ENCODE measurements at regions not wholly inside any gene's neighbourhood (a gene's known extent, or its start where the extent isn't known, plus 50 kb on each side); places are given as distances from the start of the nearest gene placed in this dataset.

DNA sequence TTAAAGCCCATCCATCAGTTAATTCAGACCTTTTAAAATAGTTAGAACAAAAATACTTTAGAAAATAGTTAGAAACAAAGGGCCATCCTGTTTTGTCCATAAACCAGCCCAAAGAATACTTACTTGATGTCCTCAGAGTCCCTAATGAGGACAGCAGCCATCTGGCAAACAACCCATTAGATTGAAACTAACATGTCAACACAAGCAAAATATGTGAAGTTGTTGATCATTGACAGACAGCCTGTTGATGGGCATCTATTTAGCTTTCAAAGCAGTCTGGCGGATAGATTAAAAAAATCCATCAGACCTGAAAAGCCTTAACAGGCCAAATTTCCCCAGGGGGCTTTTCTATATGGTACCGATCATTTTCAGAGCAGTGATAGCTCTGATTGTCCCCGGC is 154.2 kb upstream of the TSHZ2 start:
- POLR2A ChIA-PET: no interaction called here
- no peak for ATAC-seq
- CTCF ChIA-PET (ENCODE audit: low intra/inter-chr PET ratio, low total read pairs): no interaction called here

More for the DNA sequence above, 154.2 kb upstream of the TSHZ2 start:
- H3K36me3 ChIP-seq (replicated peaks in 1 of 2; ENCODE audit: control insufficient read depth in 1 of 2, insufficient read depth in 2 of 2, low read length in 2 of 2): no peaks in the 10 kb centered on the region
- H3K9me3 ChIP-seq (ENCODE audit: low read length): peaks cover 4% of the 10 kb centered on the region; the same call in 1 of the 2 replicates
- H3K4me3 ChIP-seq (replicated peaks in 1 of 3; ENCODE audit: insufficient read depth in 1 of 3, low read depth in 2 of 3, low read length in 3 of 3): no peak overlapping the region
- no TSS peak for BruUV-seq (replicated peaks)
- FAIRE-seq (no peak), DNase-seq (ENCODE audit: low spot score) (no peak)
- H3K27ac ChIP-seq (ENCODE audit: extremely low read length, insufficient read depth, low read length): no peak overlapping the region
- TF ChIP-seq BHLHE40 (IDR thresholded peaks at IDR 0.05; ENCODE audit: low read length) (no peak), NR0B2 (CRISPR knock-in tag; IDR thresholded peaks at IDR 0.05) (no peak), KDM5B (CRISPR knock-in tag; IDR thresholded peaks at IDR 0.05; ENCODE audit: borderline replicate concordance) (no peak), MTA1 (CRISPR knock-in tag; IDR thresholded peaks at IDR 0.05; ENCODE audit: borderline replicate concordance) (no peak), NBN (conservative IDR thresholded peaks at IDR 0.05) (no peak), ZNF510 (CRISPR knock-in tag; IDR thresholded peaks at IDR 0.05; ENCODE audit: low read depth) (no peak), SMC3 (IDR thresholded peaks at IDR 0.05; ENCODE audit: low read length) (no peak), RERE (CRISPR knock-in tag; IDR thresholded peaks at IDR 0.05; ENCODE audit: low read depth) (no peak), ZNF232 (CRISPR knock-in tag; IDR thresholded peaks at IDR 0.05; ENCODE audit: borderline replicate concordance) (no peak), ZNF33A (CRISPR knock-in tag; IDR thresholded peaks at IDR 0.05; ENCODE audit: borderline replicate concordance) (no peak), AGO2 (optimal IDR thresholded peaks at IDR 0.05; ENCODE audit: low read depth, low read length) (no peak), SOX5 (CRISPR knock-in tag; IDR thresholded peaks at IDR 0.05; ENCODE audit: borderline replicate concordance) (no peak)
- TF ChIP-seq, protein P1, sequence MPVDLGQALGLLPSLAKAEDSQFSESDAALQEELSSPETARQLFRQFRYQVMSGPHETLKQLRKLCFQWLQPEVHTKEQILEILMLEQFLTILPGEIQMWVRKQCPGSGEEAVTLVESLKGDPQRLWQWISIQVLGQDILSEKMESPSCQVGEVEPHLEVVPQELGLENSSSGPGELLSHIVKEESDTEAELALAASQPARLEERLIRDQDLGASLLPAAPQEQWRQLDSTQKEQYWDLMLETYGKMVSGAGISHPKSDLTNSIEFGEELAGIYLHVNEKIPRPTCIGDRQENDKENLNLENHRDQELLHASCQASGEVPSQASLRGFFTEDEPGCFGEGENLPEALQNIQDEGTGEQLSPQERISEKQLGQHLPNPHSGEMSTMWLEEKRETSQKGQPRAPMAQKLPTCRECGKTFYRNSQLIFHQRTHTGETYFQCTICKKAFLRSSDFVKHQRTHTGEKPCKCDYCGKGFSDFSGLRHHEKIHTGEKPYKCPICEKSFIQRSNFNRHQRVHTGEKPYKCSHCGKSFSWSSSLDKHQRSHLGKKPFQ (CRISPR knock-in tag; IDR thresholded peaks at IDR 0.05; ENCODE audit: insufficient replicate concordance): no peak
- TF ChIP-seq, protein P2, sequence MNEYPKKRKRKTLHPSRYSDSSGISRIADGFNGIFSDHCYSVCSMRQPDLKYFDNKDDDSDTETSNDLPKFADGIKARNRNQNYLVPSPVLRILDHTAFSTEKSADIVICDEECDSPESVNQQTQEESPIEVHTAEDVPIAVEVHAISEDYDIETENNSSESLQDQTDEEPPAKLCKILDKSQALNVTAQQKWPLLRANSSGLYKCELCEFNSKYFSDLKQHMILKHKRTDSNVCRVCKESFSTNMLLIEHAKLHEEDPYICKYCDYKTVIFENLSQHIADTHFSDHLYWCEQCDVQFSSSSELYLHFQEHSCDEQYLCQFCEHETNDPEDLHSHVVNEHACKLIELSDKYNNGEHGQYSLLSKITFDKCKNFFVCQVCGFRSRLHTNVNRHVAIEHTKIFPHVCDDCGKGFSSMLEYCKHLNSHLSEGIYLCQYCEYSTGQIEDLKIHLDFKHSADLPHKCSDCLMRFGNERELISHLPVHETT (CRISPR knock-in tag; conservative IDR thresholded peaks at IDR 0.05): no peak
- in situ Hi-C loops (cut with HindIII; ENCODE audit: extremely low pct_ligation_motif_present, low pct_unique_long_range_greater_than_20kb) (no loop called here), intact Hi-C loops (cut with micrococcal nuclease; ENCODE audit: unreplicated experiment) (no loop called here)
- 39% methylated on average over 3 of the region's 3 CpGs for WGBS (ENCODE audit: low lambda C conversion rate)
- no peaks in the 10 kb centered on the region for H3K27me3 ChIP-seq (ENCODE audit: control insufficient read depth in 1 of 2, insufficient read depth in 2 of 2, low read length in 2 of 2)
- H3K9ac ChIP-seq (ENCODE audit: insufficient read depth, low read depth, low read length): no peak overlapping the region
- H4K20me1 ChIP-seq (ENCODE audit: insufficient read depth, low read length): no peaks in the 10 kb centered on the region
- no peak overlapping the region for H3K4me2 ChIP-seq (ENCODE audit: low read depth, low read length)
- H3K4me1 ChIP-seq (ENCODE audit: insufficient read depth, low read length): no peaks in the 10 kb centered on the region
- H3K79me2 ChIP-seq (ENCODE audit: insufficient read depth, low read length): no peaks in the 10 kb centered on the region
- no peak overlapping the region for H2AFZ ChIP-seq (ENCODE audit: low read length)
